HL-60 (cell line): ENCODE measurements at regions not wholly inside any gene's neighbourhood (a gene's known extent, or its start where the extent isn't known, plus 50 kb on each side); places are given as distances from the start of the nearest gene placed in this dataset.
"Not testable (repeated sequence)": the region's sequence is repeated elsewhere in the genome, so short reads cannot be mapped to it uniquely, and the experiment has no call there.

Source experiments
- DNase-seq, 2 experiments: peaks; one replicate each; pipeline ENCODE4 v3.0.0-alpha.2; 2010 to 2020; ENCODE audit warnings: low read depth in 1 of 2, low spot score in 1 of 2
- H3K27ac ChIP-seq: fragments of 250-450 bp; sonication (Bioruptor Pico); replicated peaks from 2 replicates; pipeline ENCODE4 v1.5.1; 2020; ENCODE audit warnings: mild to moderate bottlenecking, moderate library complexity
- H3K27me3 ChIP-seq: fragments of 250-450 bp; sonication (Bioruptor Pico); 2 replicates; pipeline ENCODE4 v1.5.1; 2021; ENCODE audit warnings: mild to moderate bottlenecking, moderate library complexity; ENCODE audit not compliant: insufficient read depth, poor library complexity, severe bottlenecking
- H3K4me3 ChIP-seq: replicated peaks from 2 replicates; pipeline ENCODE4 v1.5.1; 2011; ENCODE audit warnings: mild to moderate bottlenecking, control low read depth, low read length; ENCODE audit not compliant: insufficient read depth
- GABPA ChIP-seq: IDR thresholded peaks from 2 replicates; pipeline ENCODE4 v1.6.1; 2012; ENCODE audit warnings: low read depth
- POLR2AphosphoS5 ChIP-seq: IDR thresholded peaks from 2 replicates; pipeline ENCODE4 v1.6.1; 2012; ENCODE audit warnings: low read depth
- REST ChIP-seq: IDR thresholded peaks from 2 replicates; pipeline ENCODE4 v1.6.1; 2012; ENCODE audit warnings: low read depth; ENCODE audit not compliant: insufficient replicate concordance
- SPI1 ChIP-seq: IDR thresholded peaks from 2 replicates; pipeline ENCODE4 v1.6.1; 2012; ENCODE audit warnings: low read depth, mild to moderate bottlenecking, borderline replicate concordance
- TF ChIP-seq, protein P1 (sequence below): IDR thresholded peaks from one replicate; pipeline ENCODE4 v1.5.1; 2011; ENCODE audit warnings: low read length, control low read depth, inconsistent platforms; ENCODE audit not compliant: insufficient read depth

- H3K27me3 ChIP-seq = peaks cover 15% of the 10 kb centered on the region
- TF ChIP-seq SPI1 = no peak
- TF ChIP-seq REST = no peak
- TF ChIP-seq GABPA = no peak
- TF ChIP-seq, protein P1, sequence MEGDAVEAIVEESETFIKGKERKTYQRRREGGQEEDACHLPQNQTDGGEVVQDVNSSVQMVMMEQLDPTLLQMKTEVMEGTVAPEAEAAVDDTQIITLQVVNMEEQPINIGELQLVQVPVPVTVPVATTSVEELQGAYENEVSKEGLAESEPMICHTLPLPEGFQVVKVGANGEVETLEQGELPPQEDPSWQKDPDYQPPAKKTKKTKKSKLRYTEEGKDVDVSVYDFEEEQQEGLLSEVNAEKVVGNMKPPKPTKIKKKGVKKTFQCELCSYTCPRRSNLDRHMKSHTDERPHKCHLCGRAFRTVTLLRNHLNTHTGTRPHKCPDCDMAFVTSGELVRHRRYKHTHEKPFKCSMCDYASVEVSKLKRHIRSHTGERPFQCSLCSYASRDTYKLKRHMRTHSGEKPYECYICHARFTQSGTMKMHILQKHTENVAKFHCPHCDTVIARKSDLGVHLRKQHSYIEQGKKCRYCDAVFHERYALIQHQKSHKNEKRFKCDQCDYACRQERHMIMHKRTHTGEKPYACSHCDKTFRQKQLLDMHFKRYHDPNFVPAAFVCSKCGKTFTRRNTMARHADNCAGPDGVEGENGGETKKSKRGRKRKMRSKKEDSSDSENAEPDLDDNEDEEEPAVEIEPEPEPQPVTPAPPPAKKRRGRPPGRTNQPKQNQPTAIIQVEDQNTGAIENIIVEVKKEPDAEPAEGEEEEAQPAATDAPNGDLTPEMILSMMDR = no peak
- no peak for TF ChIP-seq POLR2AphosphoS5
- H3K4me3 ChIP-seq = no peak overlapping the region
- H3K27ac ChIP-seq = no peak overlapping the region
- DNase-seq = peak in 1 of 2 experiments; percentile 6
Observed at GRCh38 chr3:197454014-197454413, 101.8 kb downstream of the BDH1 start.

GRCh38 chr3:197450810-197451209 is 105.0 kb downstream of the BDH1 start:
- no peak overlapping the region for H3K4me3 ChIP-seq
- H3K27me3 ChIP-seq = peaks cover 12% of the 10 kb centered on the region
- DNase-seq = no peak
- H3K27ac ChIP-seq = no peak overlapping the region
- TF ChIP-seq GABPA (no peak), REST (no peak), SPI1 (no peak), POLR2AphosphoS5 (no peak)
- TF ChIP-seq, protein P1 = no peak

GRCh38 chr3:197450308-197450707 is 105.5 kb downstream of the BDH1 start:
- peaks cover 7% of the 10 kb centered on the region for H3K27me3 ChIP-seq
- TF ChIP-seq, protein P1 = no peak
- no peak for DNase-seq
- H3K27ac ChIP-seq = no peak overlapping the region
- H3K4me3 ChIP-seq = no peak overlapping the region

DNA sequence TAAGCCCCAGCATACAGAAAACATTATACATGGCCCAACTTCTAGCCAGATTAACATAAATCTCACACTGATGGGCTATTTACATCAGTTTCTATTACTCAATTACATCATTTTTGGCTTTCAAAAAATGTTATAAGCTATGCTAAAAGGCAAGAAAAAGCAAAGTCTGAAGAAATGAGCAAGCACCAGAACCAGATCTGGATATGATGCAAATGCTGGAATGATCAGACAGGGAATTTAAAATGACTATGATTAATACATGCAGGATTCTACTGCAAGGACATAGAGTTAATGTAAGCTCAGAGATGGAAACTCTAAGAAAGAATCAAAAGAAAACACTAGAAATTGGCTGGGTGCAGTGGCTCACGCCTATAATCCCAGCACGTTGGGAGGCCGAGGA is 106.6 kb downstream of the BDH1 start:
- not testable (repeated sequence) for DNase-seq, H3K27ac ChIP-seq, H3K27me3 ChIP-seq, H3K4me3 ChIP-seq

- H3K27me3 ChIP-seq, H3K27ac ChIP-seq, DNase-seq, H3K4me3 ChIP-seq: not testable (repeated sequence)
Observed at GRCh38 chr3:197447781-197448180, 108.0 kb downstream of the BDH1 start.
